A549 (cell line): ENCODE measurements at regions not wholly inside any gene's neighbourhood (a gene's known extent, or its start where the extent isn't known, plus 50 kb on each side); places are given as distances from the start of the nearest gene placed in this dataset.
A peak's percentile ranks its signal among the peaks of the same experiment; 100 is the strongest.

Source experiments
- ATAC-seq, 2 experiments: fragments of 200-7000 bp in 1 of 2; fragments of >200 bp in 1 of 2; cut with Nextera tagmentation in 1 of 2; cut with Tn5 transposase in 1 of 2; 3 replicates each; pipeline versions ENCODE4 v1.8.0 to v1.9.1; 2018 to 2020; ENCODE audit warnings: mild to moderate bottlenecking in 1 of 2, moderate library complexity in 1 of 2
- CTCF ChIA-PET: fragments of 300-600 bp; sonication (Branson Sonifier 250); formaldehyde crosslinking; extraction: SDS; loops from one replicate; lab custom pipeline; 2021; ENCODE audit warnings: antibody characterized with exemption, inconsistent platforms; lab: Yijun Ruan, JAX
- POLR2A ChIA-PET: fragments of 350-600 bp; formaldehyde crosslinking; extraction: SDS; loops from one replicate; lab custom pipeline; 2021; ENCODE audit warnings: antibody characterized with exemption, inconsistent platforms; lab: Yijun Ruan, JAX
- DNase-seq, 2 experiments: peaks; one replicate each; pipeline versions ENCODE4 v3.0.0 to v3.0.0-alpha.2; 2011 to 2016; ENCODE audit warnings: low read depth in 1 of 2, low spot score in 1 of 2
- FAIRE-seq: peaks from 2 replicates; lab custom pipeline; 2011; peaks lifted over from hg19 to GRCh38; lab: Jason Lieb, UNC
- H3K27ac ChIP-seq, 2 experiments: fragments of >200 bp; sonication (Bioruptor Twin); formaldehyde crosslinking; 3 replicates each; pipeline ENCODE4 v1.5.1; 2016 to 2017
- H3K4me1 ChIP-seq: fragments of >200 bp; sonication (Bioruptor Twin); formaldehyde crosslinking; 3 replicates; pipeline ENCODE4 v1.6.1; 2016
- H3K4me2 ChIP-seq: fragments of >200 bp; sonication (Bioruptor Twin); formaldehyde crosslinking; 3 replicates; pipeline ENCODE4 v1.6.1; 2016
- H3K4me3 ChIP-seq: fragments of >200 bp; sonication (Bioruptor Twin); formaldehyde crosslinking; 3 replicates; pipeline ENCODE4 v1.5.1; 2016
- H3K9me3 ChIP-seq: fragments of >200 bp; sonication (Bioruptor Twin); formaldehyde crosslinking; 3 replicates; pipeline ENCODE4 v1.6.1; 2016
- ATOH8 ChIP-seq: fragments of 250-450 bp; sonication (Bioruptor Pico); IDR thresholded peaks from 2 replicates; pipeline ENCODE4 v1.5.0; 2020; ENCODE audit warnings: low read depth, mild to moderate bottlenecking, moderate library complexity
- BHLHE40 ChIP-seq: IDR thresholded peaks from 2 replicates; pipeline ENCODE4 v1.6.1; 2012; ENCODE audit warnings: low read depth, low read length, inconsistent platforms
- CBX2 ChIP-seq: fragments of 200-600 bp; sonication (generic); IDR thresholded peaks from 2 replicates; pipeline ENCODE4 v1.6.1; 2016; ENCODE audit warnings: low read depth, mild to moderate bottlenecking, borderline replicate concordance
- CBX8 ChIP-seq: fragments of 200-600 bp; sonication (generic); IDR thresholded peaks from 2 replicates; pipeline ENCODE4 v1.6.1; 2016
- ELK1 ChIP-seq: fragments of 150-350 bp; IDR thresholded peaks from 2 replicates; pipeline ENCODE4 v1.6.1; 2014; ENCODE audit warnings: low read depth, mild to moderate bottlenecking, low read length
- HDAC2 ChIP-seq: fragments of 200-600 bp; sonication (generic); IDR thresholded peaks from 2 replicates; pipeline ENCODE4 v1.6.1; 2016
- HEYL ChIP-seq: fragments of 250-450 bp; sonication (Bioruptor Pico); IDR thresholded peaks from 2 replicates; pipeline ENCODE4 v1.8.0; 2021; ENCODE audit warnings: mild to moderate bottlenecking, moderate library complexity
- HOXB5 ChIP-seq: fragments of 250-450 bp; sonication (Bioruptor Pico); IDR thresholded peaks from 2 replicates; pipeline ENCODE4 v1.5.0; 2020; ENCODE audit warnings: mild to moderate bottlenecking, moderate library complexity
- JUN ChIP-seq, 2 experiments: fragments of >200 bp; sonication (Bioruptor Twin); formaldehyde crosslinking; IDR thresholded peaks; 2 replicates in 1 of 2; 3 replicates in 1 of 2; pipeline ENCODE4 v1.6.1; 2016 to 2017
- KDM1A ChIP-seq: fragments of 200-600 bp; sonication (generic); IDR thresholded peaks from 2 replicates; pipeline ENCODE4 v1.6.1; 2016; ENCODE audit warnings: low read depth, mild to moderate bottlenecking
- KDM5A ChIP-seq: fragments of 200-600 bp; sonication (generic); IDR thresholded peaks from 2 replicates; pipeline ENCODE4 v1.6.1; 2016; ENCODE audit warnings: antibody characterized with exemption, mild to moderate bottlenecking
- POLR2AphosphoS2 ChIP-seq: conservative IDR thresholded peaks from 2 replicates; pipeline ENCODE4 v1.6.1; 2012; ENCODE audit warnings: low read length, improper control_type of control experiment, inconsistent platforms
- SMC3 ChIP-seq: fragments of >200 bp; sonication (Bioruptor Twin); formaldehyde crosslinking; IDR thresholded peaks from 3 replicates; pipeline ENCODE4 v1.6.1; 2018; ENCODE audit warnings: inconsistent platforms
- USF2 ChIP-seq: fragments of 450-650 bp; IDR thresholded peaks from 2 replicates; pipeline ENCODE4 v1.6.1; 2014; ENCODE audit warnings: antibody characterized with exemption
- ZC3H11A ChIP-seq: fragments of 450-650 bp; IDR thresholded peaks from 2 replicates; pipeline ENCODE4 v1.6.1; 2014; ENCODE audit warnings: antibody characterized with exemption, mild to moderate bottlenecking
- WGBS: methylation state at CpG from one replicate; pipeline ENCODE4 v1.1.6; 2017; ENCODE audit errors: missing lambda C conversion rate; 5-methylcytosine and 5-hydroxymethylcytosine counted together
- TF ChIP-seq, protein P1 (sequence below): fragments of >200 bp; sonication (Bioruptor Twin); formaldehyde crosslinking; IDR thresholded peaks from 3 replicates; pipeline ENCODE4 v1.5.1; 2016
- TF ChIP-seq, protein P2 (sequence below): IDR thresholded peaks from 2 replicates; pipeline ENCODE4 v1.6.1; 2012
- TF ChIP-seq, protein P3 (sequence below): IDR thresholded peaks from 2 replicates; pipeline ENCODE4 v1.6.1; 2012

- TF ChIP-seq, protein P1, sequence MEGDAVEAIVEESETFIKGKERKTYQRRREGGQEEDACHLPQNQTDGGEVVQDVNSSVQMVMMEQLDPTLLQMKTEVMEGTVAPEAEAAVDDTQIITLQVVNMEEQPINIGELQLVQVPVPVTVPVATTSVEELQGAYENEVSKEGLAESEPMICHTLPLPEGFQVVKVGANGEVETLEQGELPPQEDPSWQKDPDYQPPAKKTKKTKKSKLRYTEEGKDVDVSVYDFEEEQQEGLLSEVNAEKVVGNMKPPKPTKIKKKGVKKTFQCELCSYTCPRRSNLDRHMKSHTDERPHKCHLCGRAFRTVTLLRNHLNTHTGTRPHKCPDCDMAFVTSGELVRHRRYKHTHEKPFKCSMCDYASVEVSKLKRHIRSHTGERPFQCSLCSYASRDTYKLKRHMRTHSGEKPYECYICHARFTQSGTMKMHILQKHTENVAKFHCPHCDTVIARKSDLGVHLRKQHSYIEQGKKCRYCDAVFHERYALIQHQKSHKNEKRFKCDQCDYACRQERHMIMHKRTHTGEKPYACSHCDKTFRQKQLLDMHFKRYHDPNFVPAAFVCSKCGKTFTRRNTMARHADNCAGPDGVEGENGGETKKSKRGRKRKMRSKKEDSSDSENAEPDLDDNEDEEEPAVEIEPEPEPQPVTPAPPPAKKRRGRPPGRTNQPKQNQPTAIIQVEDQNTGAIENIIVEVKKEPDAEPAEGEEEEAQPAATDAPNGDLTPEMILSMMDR = no peak
- TF ChIP-seq, protein P2, sequence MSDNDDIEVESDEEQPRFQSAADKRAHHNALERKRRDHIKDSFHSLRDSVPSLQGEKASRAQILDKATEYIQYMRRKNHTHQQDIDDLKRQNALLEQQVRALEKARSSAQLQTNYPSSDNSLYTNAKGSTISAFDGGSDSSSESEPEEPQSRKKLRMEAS = no peak
Observed at GRCh38 chr9:3087697-3088096, 243.8 kb upstream of the PUM3 start (continued).

GRCh38 chr9:3080951-3081350 is 237.1 kb upstream of the PUM3 start:
- no peak overlapping the region for H3K4me2 ChIP-seq
- H3K27ac ChIP-seq = no peak overlapping the region
- H3K4me1 ChIP-seq = no peaks in the 10 kb centered on the region
- FAIRE-seq (no peak), DNase-seq (no peak)
- TF ChIP-seq KDM5A (no peak), ATOH8 (no peak), SMC3 (no peak), CBX2 (no peak), USF2 (no peak), JUN (IDR thresholded peaks at IDR 0.05) (no peak), HEYL (CRISPR knock-in tag) (no peak), CBX8 (no peak), HOXB5 (CRISPR knock-in tag) (no peak), KDM1A (no peak), POLR2AphosphoS2 (no peak), HDAC2 (no peak)
- TF ChIP-seq, protein P3, sequence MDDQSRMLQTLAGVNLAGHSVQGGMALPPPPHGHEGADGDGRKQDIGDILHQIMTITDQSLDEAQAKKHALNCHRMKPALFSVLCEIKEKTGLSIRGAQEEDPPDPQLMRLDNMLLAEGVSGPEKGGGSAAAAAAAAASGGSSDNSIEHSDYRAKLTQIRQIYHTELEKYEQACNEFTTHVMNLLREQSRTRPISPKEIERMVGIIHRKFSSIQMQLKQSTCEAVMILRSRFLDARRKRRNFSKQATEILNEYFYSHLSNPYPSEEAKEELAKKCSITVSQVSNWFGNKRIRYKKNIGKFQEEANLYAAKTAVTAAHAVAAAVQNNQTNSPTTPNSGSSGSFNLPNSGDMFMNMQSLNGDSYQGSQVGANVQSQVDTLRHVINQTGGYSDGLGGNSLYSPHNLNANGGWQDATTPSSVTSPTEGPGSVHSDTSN = no peak
- TF ChIP-seq, all 56 proteins: peak for 0
- no peaks in the 10 kb centered on the region for H3K9me3 ChIP-seq
- ChIA-PET POLR2A (no interaction called here), CTCF (interaction anchor here (0.5 to 1.0 kb wide), 2 partner anchors 95 to 101 kb away, joined by 3 read pairs; no protein-coding TSS in a partner anchor)
- WGBS = 30% methylated on average over 3 of the region's 3 CpGs
- H3K4me3 ChIP-seq = no peak overlapping the region
- ATAC-seq = no peak

- DNase-seq = peak in 1 of 2 experiments; percentile 10
Observed at GRCh38 chr9:3074247-3074646, 230.4 kb upstream of the PUM3 start.

More at GRCh38 chr9:3074247-3074646, 230.4 kb upstream of the PUM3 start:
- no peak overlapping the region for H3K4me3 ChIP-seq
- ATAC-seq = 0 out of 6 replicates have a peak, but pooled peaks of 1 of the 2 experiments have one; percentile 39
- TF ChIP-seq ZC3H11A (no peak), ELK1 (no peak), SMC3 (no peak), USF2 (peak; percentile 28; the same call in 1 of the 2 replicates), BHLHE40 (no peak), ATOH8 (no peak), HDAC2 (no peak)
- TF ChIP-seq, all 56 proteins: peak for 1
- 17% methylated on average over 5 of the region's 5 CpGs for WGBS
- no peak for FAIRE-seq
- H3K4me1 ChIP-seq = no peaks in the 10 kb centered on the region
- CTCF ChIA-PET = no interaction called here
- POLR2A ChIA-PET = no interaction called here
- no peak overlapping the region for H3K27ac ChIP-seq
- 0 out of 3 replicates have a peak, but pooled peaks cover 3% of the 10 kb centered on the region for H3K9me3 ChIP-seq
- no peak overlapping the region for H3K4me2 ChIP-seq
